Neutrophil (primary cell): ENCODE measurements at regions not wholly inside any gene's neighbourhood (a gene's known extent, or its start where the extent isn't known, plus 50 kb on each side); places are given as distances from the start of the nearest gene placed in this dataset.

ENCODE experiments used
- H3K27ac ChIP-seq: fragments of 200-600 bp; sonication (generic); 2 replicates; pipeline ENCODE4 v1.5.1; 2016; ENCODE audit warnings: mild to moderate bottlenecking, moderate library complexity
- H3K27me3 ChIP-seq: fragments of 200-600 bp; sonication (generic); 2 replicates; pipeline ENCODE4 v1.6.0; 2016; ENCODE audit warnings: mild to moderate bottlenecking
- H3K36me3 ChIP-seq: fragments of 200-600 bp; sonication (generic); 2 replicates; pipeline ENCODE4 v1.5.1; 2017
- H3K4me1 ChIP-seq, 2 experiments: fragments of 200-600 bp in 1 of 2; sonication (generic) in 1 of 2; 1 replicate in 1 of 2; 2 replicates in 1 of 2; pipeline versions ENCODE4 v1.5.1 to v1.6.1; 2013 to 2016; ENCODE audit warnings: low read depth in 1 of 2, low read length in 1 of 2, mild to moderate bottlenecking in 1 of 2, moderate library complexity in 1 of 2; ENCODE audit not compliant: control insufficient read depth in 1 of 2, insufficient read depth in 1 of 2
- H3K4me3 ChIP-seq, 2 experiments: fragments of 200-600 bp in 1 of 2; sonication (generic) in 1 of 2; 1 replicate in 1 of 2; 2 replicates in 1 of 2; pipeline ENCODE4 v1.5.1; 2013 to 2016; ENCODE audit warnings: low read depth in 1 of 2, low read length in 1 of 2, mild to moderate bottlenecking in 1 of 2, moderate library complexity in 1 of 2
- H3K9me3 ChIP-seq: fragments of 200-600 bp; sonication (generic); 2 replicates; pipeline ENCODE4 v1.5.1; 2016
- TF ChIP-seq, protein P1 (sequence below): fragments of 200-600 bp; sonication (generic); IDR thresholded peaks from 2 replicates; pipeline ENCODE4 v1.5.1; 2016; ENCODE audit warnings: antibody characterized with exemption

DNA sequence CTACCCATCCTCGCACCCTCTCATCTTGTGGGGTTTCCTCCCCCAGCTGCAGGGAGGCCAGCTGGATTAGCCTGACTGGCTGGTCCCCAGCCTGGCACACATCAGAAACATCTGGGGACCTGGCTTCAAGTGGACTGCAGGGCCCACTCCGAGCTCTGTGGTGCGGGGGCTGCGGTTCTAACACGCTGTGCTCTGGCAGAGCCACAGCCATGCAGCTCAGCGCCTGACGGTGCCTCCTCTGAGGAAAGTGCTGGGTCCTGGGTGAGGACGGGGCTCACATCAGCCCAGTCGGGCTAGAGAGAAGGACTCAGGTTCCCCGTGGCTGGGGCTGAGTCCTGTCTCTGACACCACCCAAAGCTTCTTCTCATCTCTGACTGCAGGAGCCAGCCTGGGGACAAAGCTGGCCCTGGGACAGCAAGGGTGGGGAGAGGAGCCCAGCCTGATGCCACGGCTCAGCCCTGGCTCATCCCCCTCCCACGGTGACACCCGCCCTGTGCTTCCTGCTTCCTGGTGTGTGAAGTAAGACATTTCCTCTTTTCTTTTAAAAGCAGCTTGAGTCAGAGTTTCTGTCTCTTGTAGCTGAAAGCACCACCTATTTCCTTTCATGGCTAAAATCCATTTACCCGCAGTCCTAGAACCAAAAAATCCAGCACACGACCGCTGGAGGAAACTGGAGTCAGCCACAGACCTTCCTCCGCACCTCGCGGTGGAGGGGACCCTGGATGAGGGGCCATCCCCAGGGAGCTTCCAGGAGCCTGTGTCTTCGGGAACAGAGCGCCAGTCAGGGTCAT lies 127.4 kb upstream of the AFDN start:
- Histone ChIP-seq H3K36me3 (no peaks in the 10 kb centered on the region), H3K9me3 (no peaks in the 10 kb centered on the region), H3K4me3 (peak overlapping the region; percentile 2 to 32), H3K27me3 (peaks cover 21% of the 10 kb centered on the region), H3K27ac (peak overlapping the region; percentile 81), H3K4me1 (peaks cover 15 to 28% of the 10 kb centered on the region in 2 experiments)
- TF ChIP-seq, protein P1, sequence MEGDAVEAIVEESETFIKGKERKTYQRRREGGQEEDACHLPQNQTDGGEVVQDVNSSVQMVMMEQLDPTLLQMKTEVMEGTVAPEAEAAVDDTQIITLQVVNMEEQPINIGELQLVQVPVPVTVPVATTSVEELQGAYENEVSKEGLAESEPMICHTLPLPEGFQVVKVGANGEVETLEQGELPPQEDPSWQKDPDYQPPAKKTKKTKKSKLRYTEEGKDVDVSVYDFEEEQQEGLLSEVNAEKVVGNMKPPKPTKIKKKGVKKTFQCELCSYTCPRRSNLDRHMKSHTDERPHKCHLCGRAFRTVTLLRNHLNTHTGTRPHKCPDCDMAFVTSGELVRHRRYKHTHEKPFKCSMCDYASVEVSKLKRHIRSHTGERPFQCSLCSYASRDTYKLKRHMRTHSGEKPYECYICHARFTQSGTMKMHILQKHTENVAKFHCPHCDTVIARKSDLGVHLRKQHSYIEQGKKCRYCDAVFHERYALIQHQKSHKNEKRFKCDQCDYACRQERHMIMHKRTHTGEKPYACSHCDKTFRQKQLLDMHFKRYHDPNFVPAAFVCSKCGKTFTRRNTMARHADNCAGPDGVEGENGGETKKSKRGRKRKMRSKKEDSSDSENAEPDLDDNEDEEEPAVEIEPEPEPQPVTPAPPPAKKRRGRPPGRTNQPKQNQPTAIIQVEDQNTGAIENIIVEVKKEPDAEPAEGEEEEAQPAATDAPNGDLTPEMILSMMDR, result no peak

- H3K27me3 ChIP-seq, result peaks cover 28% of the 10 kb centered on the region
- peak overlapping the region; percentile 2 to 32 for H3K4me3 ChIP-seq
- H3K9me3 ChIP-seq, result no peaks in the 10 kb centered on the region
- H3K4me1 ChIP-seq, result peaks cover 15 to 28% of the 10 kb centered on the region in 2 experiments
- TF ChIP-seq, protein P1, result no peak
- H3K36me3 ChIP-seq, result no peaks in the 10 kb centered on the region
- H3K27ac ChIP-seq, result peak overlapping the region; percentile 81
Measured at GRCh38 chr6:167700199-167700598, 126.5 kb upstream of the AFDN start.

DNA sequence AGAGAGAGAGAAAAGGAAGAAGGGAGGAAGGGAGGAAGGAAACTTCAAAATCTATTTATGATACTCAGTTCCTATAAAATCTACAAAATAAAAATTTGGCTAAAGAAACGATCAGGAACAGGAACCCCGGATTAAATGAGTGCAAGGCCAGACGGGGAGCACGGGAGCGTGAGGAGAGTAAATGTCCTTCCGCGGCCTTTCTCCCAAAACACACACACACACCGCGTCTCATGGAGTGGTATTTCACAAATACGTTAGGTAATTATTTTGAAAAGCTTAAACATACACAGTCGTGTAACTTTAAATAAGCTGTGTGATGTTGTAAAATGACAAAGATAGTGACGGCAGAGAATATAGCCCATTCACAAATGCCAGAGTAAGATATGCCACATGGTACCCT lies 125.7 kb upstream of the AFDN start:
- Histone ChIP-seq H3K9me3 (no peaks in the 10 kb centered on the region), H3K4me1 (peaks cover 20 to 29% of the 10 kb centered on the region in 2 experiments), H3K36me3 (no peaks in the 10 kb centered on the region), H3K27me3 (peaks cover 36% of the 10 kb centered on the region), H3K27ac (no peak overlapping the region), H3K4me3 (no peak overlapping the region)
- TF ChIP-seq, protein P1, result no peak

DNA sequence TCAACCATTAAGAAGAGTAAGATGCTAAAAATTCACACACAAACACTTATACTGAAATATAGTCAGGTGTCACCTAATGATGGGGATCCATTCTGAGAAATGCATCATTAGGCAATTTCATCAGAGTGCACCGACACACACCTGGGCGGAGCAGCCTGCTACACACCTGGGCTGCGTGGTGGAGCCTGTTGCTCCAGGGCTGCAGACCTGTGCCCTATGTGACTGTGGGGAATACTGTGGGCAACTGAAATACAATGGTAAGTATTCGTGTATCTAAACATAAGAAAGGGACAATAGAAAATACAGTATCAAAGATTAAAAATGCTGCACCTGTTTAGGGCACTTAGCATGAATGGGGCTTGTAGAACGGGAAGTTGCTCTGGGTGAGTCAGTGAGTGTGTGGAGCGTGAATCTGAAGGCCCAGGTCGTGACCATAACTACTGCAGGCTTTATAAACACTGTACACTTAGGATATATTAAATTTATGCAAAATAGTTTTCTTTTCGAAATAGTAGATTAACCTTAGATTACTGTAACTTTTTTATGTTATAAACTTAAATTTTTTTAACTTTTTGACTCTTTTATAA lies 124.4 kb upstream of the AFDN start:
- Histone ChIP-seq H3K4me1 (peaks cover 28 to 37% of the 10 kb centered on the region in 2 experiments), H3K27me3 (peaks cover 47% of the 10 kb centered on the region), H3K27ac (no peak overlapping the region), H3K4me3 (no peak overlapping the region), H3K36me3 (no peaks in the 10 kb centered on the region), H3K9me3 (no peaks in the 10 kb centered on the region)
- TF ChIP-seq, protein P1, result no peak

DNA sequence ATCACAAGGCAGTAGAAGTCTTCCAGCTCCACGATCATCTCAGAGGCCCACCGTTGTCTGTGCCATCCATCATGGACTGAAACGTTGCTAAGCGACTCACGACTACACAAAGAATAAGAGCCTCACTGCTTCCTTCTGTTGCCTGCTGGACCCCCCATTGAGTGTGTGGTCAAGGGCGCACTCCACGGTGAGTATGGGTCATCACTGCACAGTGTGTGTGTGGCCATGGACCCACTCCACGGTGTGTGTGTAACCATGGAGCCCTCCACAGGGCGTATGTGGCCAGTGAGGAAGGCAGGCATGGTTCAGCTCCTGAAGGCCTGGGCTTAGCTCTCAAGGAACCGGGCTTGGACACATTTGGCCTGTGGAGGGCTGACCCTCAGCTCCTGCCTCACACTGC lies 123.4 kb upstream of the AFDN start:
- H3K4me1 ChIP-seq, result peaks cover 28 to 35% of the 10 kb centered on the region in 2 experiments
- no peaks in the 10 kb centered on the region for H3K9me3 ChIP-seq
- TF ChIP-seq, protein P1, result no peak
- H3K36me3 ChIP-seq, result no peaks in the 10 kb centered on the region
- no peak overlapping the region for H3K27ac ChIP-seq
- peaks cover 56% of the 10 kb centered on the region for H3K27me3 ChIP-seq
- no peak overlapping the region for H3K4me3 ChIP-seq
